ENCODE measurements at regions not wholly inside any gene's neighbourhood (a gene's known extent, or its start where the extent isn't known, plus 50 kb on each side); places are given as distances from the start of the nearest gene placed in this dataset.
"Not testable (repeated sequence)": the region's sequence is repeated elsewhere in the genome, so short reads cannot be mapped to it uniquely, and the experiment has no call there.

DNA sequence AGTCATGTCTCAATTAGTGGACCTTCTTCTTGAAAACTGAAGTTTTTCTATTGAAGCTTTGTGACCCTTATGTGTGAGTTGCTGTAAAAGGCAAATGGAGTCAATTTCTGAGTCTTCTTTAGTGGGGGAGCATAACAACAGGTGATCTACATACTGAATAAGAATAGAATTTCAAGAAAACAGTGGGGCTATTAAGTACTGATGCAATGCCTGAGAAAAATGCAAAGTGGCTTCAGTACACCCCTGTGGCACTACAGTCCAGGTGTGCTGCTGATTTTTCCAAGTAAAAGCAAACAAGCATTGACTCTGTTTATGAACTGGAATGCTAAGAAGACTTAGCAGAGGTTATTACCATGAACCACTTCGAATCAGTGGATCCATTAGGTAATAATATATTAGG is 328.0 kb upstream of the PABPC4L start:
- Mint-ChIP-seq H3K36me3 (ENCODE audit: low read depth) (no peaks in the 10 kb centered on the region), H3K9me3 (ENCODE audit: insufficient read depth) (peaks cover 3% of the 10 kb centered on the region), H3K4me1 (ENCODE audit: low read depth) (no peaks in the 10 kb centered on the region), H3K27me3 (ENCODE audit: low read depth) (no peaks in the 10 kb centered on the region), H3K27ac (no peak overlapping the region), H3K4me3 (no peak overlapping the region)
- POLR2A ChIA-PET, result no interaction called here
- CTCF ChIA-PET, result no interaction called here
- ATAC-seq, result no peak
- DNase-seq, result no peak

DNA sequence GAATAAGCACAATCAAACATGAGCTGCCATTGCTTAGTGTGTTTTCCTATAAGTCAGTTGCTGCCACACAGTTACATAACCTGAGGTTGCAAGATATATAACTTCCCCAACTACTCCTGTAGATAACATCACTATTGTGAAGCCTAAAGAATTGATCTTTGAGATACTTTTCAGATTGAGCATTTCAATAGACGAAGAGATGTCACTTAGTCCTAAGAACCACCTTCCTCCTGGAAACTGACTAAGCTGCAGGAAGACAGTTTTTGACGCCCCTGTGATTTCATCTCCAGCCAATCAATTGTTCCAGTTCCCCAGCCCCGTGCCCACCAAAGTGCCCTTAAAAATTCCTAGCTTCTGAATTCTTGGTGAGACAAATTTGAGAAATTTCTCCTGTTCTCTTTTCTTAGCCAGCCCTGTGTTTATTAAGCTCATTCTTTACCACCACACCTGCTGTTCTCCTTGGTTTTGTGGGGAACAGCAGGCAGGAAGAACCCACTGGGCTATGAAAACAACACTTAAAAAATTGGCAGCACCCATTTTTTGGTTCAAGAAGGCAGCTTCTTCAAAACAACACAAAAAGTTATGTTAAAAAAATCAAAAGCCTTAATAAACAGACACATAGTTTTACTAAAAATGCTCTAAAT is 317.1 kb upstream of the PABPC4L start:
- Mint-ChIP-seq H3K27ac (no peak overlapping the region), H3K27me3 (ENCODE audit: low read depth) (no peaks in the 10 kb centered on the region), H3K4me3 (no peak overlapping the region), H3K36me3 (ENCODE audit: low read depth) (no peaks in the 10 kb centered on the region), H3K9me3 (ENCODE audit: insufficient read depth) (no peaks in the 10 kb centered on the region), H3K4me1 (ENCODE audit: low read depth) (no peaks in the 10 kb centered on the region)
- ChIA-PET POLR2A (no interaction called here), CTCF (no interaction called here)
- no peak for DNase-seq
- ATAC-seq, result no peak

DNA sequence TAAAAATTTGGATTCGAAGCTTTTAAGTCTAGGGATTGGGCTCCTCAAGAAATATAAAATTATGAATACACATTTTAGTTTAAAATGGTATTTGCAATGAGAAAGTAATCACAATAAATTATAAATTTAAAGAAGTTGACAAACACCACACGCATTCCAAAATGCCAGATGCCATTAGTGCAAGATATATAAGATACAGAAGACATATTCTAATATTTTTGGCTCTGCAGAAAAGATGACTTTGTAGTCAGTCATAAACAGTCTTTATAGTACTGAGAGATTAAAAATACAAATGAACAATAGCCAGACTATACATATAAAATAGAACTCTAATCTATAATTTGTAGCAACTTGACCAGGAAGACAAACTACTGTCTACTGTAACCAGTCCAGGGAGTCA is 309.0 kb upstream of the PABPC4L start:
- Mint-ChIP-seq H3K4me3 (no peak overlapping the region), H3K27ac (no peak overlapping the region), H3K36me3 (ENCODE audit: low read depth) (no peaks in the 10 kb centered on the region), H3K27me3 (ENCODE audit: low read depth) (no peaks in the 10 kb centered on the region), H3K9me3 (ENCODE audit: insufficient read depth) (peaks cover 7% of the 10 kb centered on the region), H3K4me1 (ENCODE audit: low read depth) (no peaks in the 10 kb centered on the region)
- ChIA-PET CTCF (no interaction called here), POLR2A (no interaction called here)
- DNase-seq (no peak), ATAC-seq (no peak)

DNA sequence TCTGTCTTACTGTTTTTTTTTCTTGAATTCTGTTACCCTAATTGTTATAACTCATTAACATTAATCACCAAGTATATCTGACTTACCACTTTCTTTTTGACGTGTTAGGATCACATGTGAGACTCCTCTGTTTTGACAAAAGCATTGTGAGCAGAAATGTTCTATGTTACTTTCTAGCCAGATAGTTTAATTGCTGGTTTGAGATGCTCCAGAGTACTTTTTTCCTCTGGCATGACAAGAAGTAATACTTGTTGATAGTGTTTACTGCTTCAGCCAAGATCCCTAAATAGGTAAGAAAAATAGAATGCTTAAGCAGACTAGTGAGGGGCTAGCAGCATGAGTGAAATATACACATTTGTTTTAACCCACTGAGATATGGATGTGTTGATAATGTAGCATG is 303.9 kb upstream of the PABPC4L start:
- Mint-ChIP-seq H3K4me1 (ENCODE audit: low read depth) (no peaks in the 10 kb centered on the region), H3K36me3 (ENCODE audit: low read depth) (no peaks in the 10 kb centered on the region), H3K9me3 (ENCODE audit: insufficient read depth) (peaks cover 6% of the 10 kb centered on the region), H3K27ac (no peak overlapping the region), H3K27me3 (ENCODE audit: low read depth) (no peaks in the 10 kb centered on the region), H3K4me3 (no peak overlapping the region)
- ChIA-PET POLR2A (no interaction called here), CTCF (no interaction called here)
- no peak for ATAC-seq
- no peak for DNase-seq

DNA sequence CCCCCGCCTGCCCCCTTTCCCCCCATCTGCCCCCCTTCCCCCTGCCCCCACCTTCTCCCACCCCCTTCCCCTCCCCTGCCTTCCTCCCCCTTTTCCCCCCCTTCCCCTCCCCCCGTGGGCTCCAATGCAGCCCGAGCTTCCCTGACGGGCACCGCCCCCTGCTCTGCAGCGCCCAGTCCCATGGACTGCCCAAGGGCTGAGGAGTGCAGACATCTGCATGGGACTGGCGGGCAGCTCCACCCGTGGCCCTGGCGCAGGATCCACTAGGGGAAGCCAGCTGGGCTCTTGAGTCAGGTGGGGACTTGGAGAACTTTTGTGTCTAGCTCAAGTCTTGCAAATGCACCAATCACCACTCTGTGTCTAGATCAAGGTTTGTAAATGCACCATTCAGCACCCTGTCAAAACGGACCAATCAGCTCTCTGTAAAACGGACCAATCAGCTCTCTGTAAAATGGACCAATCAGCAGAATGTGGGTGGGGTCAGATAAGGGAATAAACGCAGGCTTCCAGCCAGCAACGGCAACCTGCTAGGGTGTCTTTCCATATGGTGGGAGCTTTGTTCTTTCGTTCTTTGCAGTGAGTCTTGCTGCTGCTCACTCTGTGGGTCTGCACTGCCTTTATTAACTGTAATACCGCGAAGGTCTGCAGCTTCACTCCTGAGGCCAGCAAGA is 300.5 kb upstream of the PABPC4L start:
- no peak for DNase-seq
- H3K27ac Mint-ChIP-seq, result no peak overlapping the region
- ChIA-PET POLR2A (no interaction called here), CTCF (no interaction called here)
- H3K27me3 Mint-ChIP-seq (ENCODE audit: low read depth), result no peaks in the 10 kb centered on the region
- ATAC-seq, result no peak
- H3K9me3 Mint-ChIP-seq (ENCODE audit: insufficient read depth), result peaks cover 4% of the 10 kb centered on the region
- no peaks in the 10 kb centered on the region for H3K4me1 Mint-ChIP-seq (ENCODE audit: low read depth)
- no peak overlapping the region for H3K4me3 Mint-ChIP-seq
- H3K36me3 Mint-ChIP-seq (ENCODE audit: low read depth), result no peaks in the 10 kb centered on the region

DNA sequence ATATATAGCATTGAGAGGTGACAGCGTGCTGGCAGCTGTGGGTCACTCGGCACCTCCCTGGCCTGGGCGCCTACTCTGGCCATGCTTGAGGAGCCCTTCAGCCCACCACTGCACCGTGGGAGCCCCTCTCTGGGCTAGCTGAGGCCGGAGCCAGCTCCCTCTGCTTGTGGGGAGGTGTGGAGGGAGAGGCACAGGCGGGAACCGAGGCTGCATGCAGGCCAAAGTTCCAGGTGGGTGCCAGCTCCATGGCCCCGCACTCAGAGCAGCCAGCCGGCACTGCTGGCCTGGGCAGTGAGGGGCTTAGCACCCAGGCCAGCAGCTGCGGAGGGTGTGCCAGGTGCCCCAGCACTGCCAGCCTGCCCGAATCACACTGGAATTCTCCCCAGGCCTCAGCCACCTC is 299.9 kb upstream of the PABPC4L start:
- POLR2A ChIA-PET; H3K4me3 Mint-ChIP-seq; H3K36me3 Mint-ChIP-seq (ENCODE audit: low read depth); H3K27ac Mint-ChIP-seq; ATAC-seq; CTCF ChIA-PET; DNase-seq; H3K27me3 Mint-ChIP-seq (ENCODE audit: low read depth); H3K9me3 Mint-ChIP-seq (ENCODE audit: insufficient read depth); H3K4me1 Mint-ChIP-seq (ENCODE audit: low read depth): not testable (repeated sequence)

DNA sequence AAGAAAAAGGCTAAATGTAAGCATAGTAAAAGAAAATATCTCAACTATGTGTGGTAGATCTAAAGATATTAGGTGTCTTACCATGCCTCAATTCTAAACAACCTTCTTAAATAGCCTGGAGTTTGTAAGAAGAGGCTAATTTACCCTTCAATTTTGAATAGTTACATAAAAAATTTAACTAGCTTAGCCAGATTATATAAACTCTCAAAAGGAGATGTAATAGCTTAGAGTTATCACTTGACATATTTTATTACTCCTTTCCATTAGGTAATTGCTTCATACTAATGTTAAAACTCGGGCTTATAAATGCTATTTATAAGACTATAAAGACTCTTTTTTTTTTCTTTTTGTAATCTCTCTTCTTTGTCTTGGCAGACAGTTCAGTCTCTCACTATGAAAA is 297.5 kb upstream of the PABPC4L start:
- Mint-ChIP-seq H3K27me3 (ENCODE audit: low read depth) (no peaks in the 10 kb centered on the region), H3K36me3 (ENCODE audit: low read depth) (no peaks in the 10 kb centered on the region), H3K4me1 (ENCODE audit: low read depth) (no peaks in the 10 kb centered on the region), H3K27ac (no peak overlapping the region), H3K4me3 (no peak overlapping the region), H3K9me3 (ENCODE audit: insufficient read depth) (peaks cover 8% of the 10 kb centered on the region)
- ChIA-PET POLR2A (no interaction called here), CTCF (no interaction called here)
- DNase-seq, result no peak
- no peak for ATAC-seq

DNA sequence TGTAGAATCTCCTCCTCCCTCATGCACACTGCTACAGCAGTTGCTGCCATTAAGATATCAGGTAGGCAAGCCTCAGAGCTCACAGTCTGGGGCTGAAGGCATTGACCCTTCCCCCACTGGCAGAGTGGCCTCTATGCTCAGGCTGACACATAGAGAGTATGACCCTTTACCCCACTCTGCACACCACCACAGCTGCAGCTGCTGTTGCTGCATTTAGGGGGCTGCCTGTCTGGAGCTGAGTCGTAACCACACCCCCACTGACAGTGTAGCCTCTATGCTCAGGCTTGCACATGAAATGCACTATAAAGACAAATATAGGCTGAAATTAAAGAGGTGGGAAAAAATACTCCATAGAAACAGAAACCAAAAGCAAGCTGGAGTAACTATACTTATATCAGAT is 289.3 kb upstream of the PABPC4L start:
- Mint-ChIP-seq H3K4me1 (ENCODE audit: low read depth) (no peaks in the 10 kb centered on the region), H3K9me3 (ENCODE audit: insufficient read depth) (peaks cover 12% of the 10 kb centered on the region), H3K36me3 (ENCODE audit: low read depth) (no peaks in the 10 kb centered on the region), H3K27me3 (ENCODE audit: low read depth) (no peaks in the 10 kb centered on the region), H3K27ac (no peak overlapping the region), H3K4me3 (no peak overlapping the region)
- ChIA-PET POLR2A (no interaction called here), CTCF (no interaction called here)
- ATAC-seq, result no peak
- no peak for DNase-seq

DNA sequence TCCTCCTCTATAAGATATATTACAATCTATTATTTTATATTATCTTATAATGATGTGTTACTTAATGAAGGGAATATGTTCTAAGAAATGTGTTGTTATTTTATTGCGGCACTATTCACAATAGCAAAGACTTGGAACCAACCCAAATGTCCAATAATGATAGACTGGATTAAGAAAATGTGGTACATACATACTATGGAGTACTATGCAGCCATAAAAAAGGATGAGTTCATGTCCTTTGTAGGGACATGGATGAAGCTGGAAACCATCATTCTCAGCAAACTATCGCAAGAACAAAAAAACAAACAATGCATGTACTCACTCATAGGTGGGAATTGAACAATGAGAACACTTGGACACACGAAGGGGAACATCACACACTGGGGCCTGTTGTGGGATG is 281.9 kb upstream of the PABPC4L start:
- H3K36me3 Mint-ChIP-seq (ENCODE audit: low read depth); POLR2A ChIA-PET; H3K4me3 Mint-ChIP-seq; H3K27ac Mint-ChIP-seq; ATAC-seq; H3K27me3 Mint-ChIP-seq (ENCODE audit: low read depth); H3K4me1 Mint-ChIP-seq (ENCODE audit: low read depth); CTCF ChIA-PET; DNase-seq; H3K9me3 Mint-ChIP-seq (ENCODE audit: insufficient read depth): not testable (repeated sequence)

DNA sequence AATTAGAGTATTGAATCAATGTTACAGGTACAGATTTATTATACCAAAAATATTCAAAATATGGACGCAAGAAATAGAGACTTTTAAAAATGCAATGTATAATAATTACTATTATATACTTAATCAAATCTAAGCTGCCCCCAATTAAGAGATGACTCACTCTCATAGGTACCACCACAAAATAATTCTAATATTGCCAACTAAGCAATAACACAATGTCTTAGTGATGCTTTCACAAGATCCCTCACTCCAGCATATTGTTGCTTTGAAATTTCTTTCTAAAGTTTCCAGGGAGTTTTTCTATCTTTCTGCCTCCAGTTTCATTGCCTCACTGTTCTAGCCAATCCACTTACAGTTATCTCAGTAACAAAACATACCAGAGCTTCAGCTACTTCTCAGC is 270.0 kb upstream of the PABPC4L start:
- H3K27me3 Mint-ChIP-seq (ENCODE audit: low read depth), result no peaks in the 10 kb centered on the region
- no peaks in the 10 kb centered on the region for H3K36me3 Mint-ChIP-seq (ENCODE audit: low read depth)
- no peak for ATAC-seq
- H3K9me3 Mint-ChIP-seq (ENCODE audit: insufficient read depth), result peaks cover 4% of the 10 kb centered on the region
- no peak for DNase-seq
- no peak overlapping the region for H3K27ac Mint-ChIP-seq
- H3K4me1 Mint-ChIP-seq (ENCODE audit: low read depth), result no peaks in the 10 kb centered on the region
- no peak overlapping the region for H3K4me3 Mint-ChIP-seq
- POLR2A ChIA-PET, result no interaction called here
- CTCF ChIA-PET, result no interaction called here

DNA sequence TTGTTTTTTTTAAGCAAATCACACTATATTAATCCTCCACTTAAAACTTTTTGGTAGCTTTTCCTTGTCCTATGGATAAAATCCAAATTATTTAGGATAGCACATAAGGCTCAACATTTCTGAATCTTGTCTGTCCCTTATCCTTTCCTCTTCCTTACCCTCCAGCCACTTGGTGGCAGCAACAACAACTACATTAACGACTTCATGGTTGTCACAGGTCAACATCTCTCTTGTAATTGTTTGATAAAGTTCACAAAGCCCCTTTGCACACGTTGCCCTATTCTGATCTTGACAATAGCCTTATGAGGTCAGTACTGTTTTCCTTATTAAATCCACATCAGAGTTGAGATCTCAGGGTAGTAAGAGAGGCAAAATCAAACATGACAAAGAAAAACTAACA is 269.0 kb upstream of the PABPC4L start:
- Mint-ChIP-seq H3K9me3 (ENCODE audit: insufficient read depth) (peaks cover 4% of the 10 kb centered on the region), H3K27me3 (ENCODE audit: low read depth) (no peaks in the 10 kb centered on the region), H3K4me1 (ENCODE audit: low read depth) (no peaks in the 10 kb centered on the region), H3K4me3 (no peak overlapping the region), H3K27ac (no peak overlapping the region), H3K36me3 (ENCODE audit: low read depth) (no peaks in the 10 kb centered on the region)
- ATAC-seq (no peak), DNase-seq (no peak)
- CTCF ChIA-PET, result no interaction called here
- POLR2A ChIA-PET, result no interaction called here

DNA sequence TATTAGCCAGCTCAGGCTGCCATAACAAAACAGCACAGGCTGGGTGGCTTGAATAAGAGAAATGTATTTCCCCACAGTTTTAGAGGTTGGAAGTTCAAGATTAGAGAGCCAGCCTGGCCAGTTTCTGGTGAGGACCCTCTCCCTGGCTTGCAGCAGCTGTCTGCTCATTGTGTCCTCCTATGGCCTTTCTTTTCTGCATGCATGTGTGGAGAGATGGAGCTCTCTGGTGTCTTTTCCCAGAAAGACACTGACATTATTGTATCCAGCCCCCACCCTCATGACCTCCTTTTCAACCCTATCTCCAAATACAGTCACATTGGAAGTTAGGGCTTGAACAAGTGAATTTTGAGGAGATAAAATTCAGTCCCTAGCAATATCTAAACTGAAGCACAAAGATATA is 263.8 kb upstream of the PABPC4L start:
- no peak for DNase-seq
- no peak for ATAC-seq
- CTCF ChIA-PET, result no interaction called here
- Mint-ChIP-seq H3K27me3 (ENCODE audit: low read depth) (no peaks in the 10 kb centered on the region), H3K4me1 (ENCODE audit: low read depth) (no peaks in the 10 kb centered on the region), H3K9me3 (ENCODE audit: insufficient read depth) (no peaks in the 10 kb centered on the region), H3K4me3 (no peak overlapping the region), H3K27ac (no peak overlapping the region), H3K36me3 (ENCODE audit: low read depth) (no peaks in the 10 kb centered on the region)
- POLR2A ChIA-PET, result no interaction called here

DNA sequence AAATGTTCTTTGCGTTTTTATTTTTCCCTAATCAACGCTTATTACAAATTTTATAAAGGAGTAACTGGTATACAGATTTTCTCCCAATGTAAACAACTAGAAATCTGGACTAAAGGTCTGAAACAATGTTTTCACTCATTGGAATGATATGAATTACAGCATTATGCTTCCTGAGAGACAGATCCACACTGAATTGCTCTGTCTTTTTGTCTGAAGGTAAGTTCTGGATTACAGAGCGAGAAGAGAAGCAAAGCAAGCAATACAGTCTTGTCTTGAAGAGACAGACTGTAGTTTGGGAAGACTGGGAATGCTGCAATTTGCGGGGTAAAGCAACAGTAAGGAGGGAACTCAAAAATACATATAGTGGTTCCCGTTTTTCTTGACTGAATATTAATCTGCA is 262.2 kb upstream of the PABPC4L start:
- no peaks in the 10 kb centered on the region for H3K27me3 Mint-ChIP-seq (ENCODE audit: low read depth)
- DNase-seq, result no peak
- CTCF ChIA-PET, result no interaction called here
- no peaks in the 10 kb centered on the region for H3K9me3 Mint-ChIP-seq (ENCODE audit: insufficient read depth)
- H3K36me3 Mint-ChIP-seq (ENCODE audit: low read depth), result no peaks in the 10 kb centered on the region
- POLR2A ChIA-PET, result no interaction called here
- no peak overlapping the region for H3K27ac Mint-ChIP-seq
- no peak overlapping the region for H3K4me3 Mint-ChIP-seq
- no peaks in the 10 kb centered on the region for H3K4me1 Mint-ChIP-seq (ENCODE audit: low read depth)
- no peak for ATAC-seq
